GM04503 (cell line): ENCODE measurements at regions not wholly inside any gene's neighbourhood (a gene's known extent, or its start where the extent isn't known, plus 50 kb on each side); places are given as distances from the start of the nearest gene placed in this dataset.
A peak's percentile ranks its signal among the peaks of the same experiment; 100 is the strongest.
"Not testable (repeated sequence)": the region's sequence is repeated elsewhere in the genome, so short reads cannot be mapped to it uniquely, and the experiment has no call there.

Experiments used
- DNase-seq: peaks from one replicate; pipeline ENCODE4 v3.0.0-alpha.2; 2012; ENCODE audit warnings: low read depth

- no peak for DNase-seq
Measured at GRCh38 chr6:26267083-26267589, 97.9 kb upstream of the BTN3A2 start.

GRCh38 chr6:26268659-26269402 lies 96.2 kb upstream of the BTN3A2 start:
- DNase-seq: no peak

DNA sequence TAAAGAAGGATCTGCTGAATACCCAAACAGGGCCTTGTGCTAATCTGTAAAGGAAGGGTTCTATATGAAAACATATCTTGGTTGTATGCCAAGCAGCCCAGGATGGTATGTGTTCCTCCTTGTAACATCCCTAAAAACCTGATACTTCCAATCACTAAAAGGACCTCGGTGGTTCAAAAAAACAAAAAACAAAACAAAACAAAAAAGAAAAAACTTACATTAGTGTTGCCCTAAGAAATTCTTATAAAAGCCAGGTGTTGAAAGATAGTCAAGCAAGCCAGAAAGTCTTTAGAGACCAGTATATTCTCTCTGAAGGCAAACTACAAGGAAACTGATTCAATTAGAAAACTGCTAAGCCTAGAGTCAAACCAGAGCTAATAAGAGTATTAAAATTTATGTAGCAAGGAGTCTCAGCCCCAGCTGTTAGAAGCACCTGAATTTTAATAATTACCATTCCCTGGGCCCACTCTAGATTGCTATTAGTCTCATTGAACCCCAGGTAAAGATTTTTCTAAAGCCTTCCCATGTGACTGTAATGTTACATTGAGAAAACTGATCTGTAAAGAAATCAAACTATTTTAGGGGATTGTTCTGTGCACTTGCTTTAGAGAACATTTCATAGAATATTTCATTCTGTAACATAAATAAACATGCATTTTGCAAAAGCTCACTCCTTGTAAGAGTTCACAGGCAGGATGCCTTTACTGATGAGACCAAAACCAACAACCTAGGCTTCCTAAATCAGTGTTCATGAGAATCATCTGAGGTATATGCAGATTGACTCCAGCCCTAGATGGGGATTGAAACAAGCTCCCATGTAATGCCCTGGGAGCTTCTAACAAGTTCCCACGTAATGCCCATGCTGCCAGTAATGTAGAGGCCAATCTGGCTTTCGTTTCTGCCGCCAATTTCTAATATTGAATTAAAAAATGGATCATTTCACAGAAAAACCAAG lies 95.2 kb upstream of the BTN3A2 start:
- no peak for DNase-seq

DNA sequence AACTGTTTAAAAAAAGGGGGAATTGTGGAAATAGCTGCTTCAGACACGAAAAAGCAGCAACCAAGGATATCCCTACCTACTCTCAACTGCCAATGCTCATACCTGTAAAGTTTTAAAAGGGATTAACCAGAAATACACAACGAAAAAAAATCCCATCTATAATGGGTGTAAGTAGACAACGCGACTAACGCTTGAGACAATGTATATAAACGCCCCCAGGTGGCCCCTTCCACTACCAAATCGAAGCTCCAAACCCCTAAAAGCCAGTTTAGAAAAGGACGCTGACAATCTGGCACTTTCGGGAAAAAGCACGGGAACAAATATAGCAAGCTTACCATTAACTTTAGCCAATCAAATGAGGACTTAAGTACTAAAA lies 94.5 kb upstream of the BTN3A2 start:
- DNase-seq: no peak

DNA sequence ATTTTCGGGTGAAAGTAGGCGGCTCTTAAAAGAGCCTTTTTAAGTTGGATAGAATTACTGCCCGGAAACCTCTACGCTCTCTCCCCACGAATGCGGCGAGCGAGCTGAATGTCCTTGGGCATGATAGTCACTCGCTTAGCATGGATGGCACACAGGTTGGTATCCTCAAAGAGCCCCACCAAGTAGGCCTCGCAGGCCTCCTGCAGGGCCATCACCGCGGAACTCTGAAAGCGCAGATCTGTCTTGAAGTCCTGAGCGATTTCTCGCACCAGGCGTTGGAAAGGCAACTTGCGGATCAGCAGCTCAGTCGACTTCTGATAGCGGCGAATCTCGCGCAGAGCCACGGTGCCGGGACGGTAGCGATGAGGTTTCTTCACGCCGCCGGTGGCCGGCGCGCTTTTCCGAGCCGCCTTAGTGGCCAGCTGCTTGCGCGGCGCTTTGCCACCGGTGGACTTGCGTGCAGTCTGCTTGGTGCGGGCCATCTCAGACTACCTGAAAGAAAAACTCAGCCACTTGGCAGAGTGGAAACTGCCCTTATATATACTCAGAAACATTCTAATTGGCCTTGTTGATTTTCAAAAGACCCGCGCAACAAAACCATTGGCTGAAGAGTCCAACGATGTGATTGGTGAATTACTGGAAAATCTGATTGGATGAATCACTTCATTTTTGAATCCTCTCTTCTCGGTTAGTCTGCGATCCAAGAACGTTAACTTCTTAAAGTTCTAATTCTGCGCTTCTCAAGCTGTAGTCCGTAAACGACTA lies 93.9 kb upstream of the BTN3A2 start:
- peak; percentile 45 for DNase-seq

GRCh38 chr6:26271668-26272024 lies 93.4 kb upstream of the BTN3A2 start:
- no peak for DNase-seq

DNA sequence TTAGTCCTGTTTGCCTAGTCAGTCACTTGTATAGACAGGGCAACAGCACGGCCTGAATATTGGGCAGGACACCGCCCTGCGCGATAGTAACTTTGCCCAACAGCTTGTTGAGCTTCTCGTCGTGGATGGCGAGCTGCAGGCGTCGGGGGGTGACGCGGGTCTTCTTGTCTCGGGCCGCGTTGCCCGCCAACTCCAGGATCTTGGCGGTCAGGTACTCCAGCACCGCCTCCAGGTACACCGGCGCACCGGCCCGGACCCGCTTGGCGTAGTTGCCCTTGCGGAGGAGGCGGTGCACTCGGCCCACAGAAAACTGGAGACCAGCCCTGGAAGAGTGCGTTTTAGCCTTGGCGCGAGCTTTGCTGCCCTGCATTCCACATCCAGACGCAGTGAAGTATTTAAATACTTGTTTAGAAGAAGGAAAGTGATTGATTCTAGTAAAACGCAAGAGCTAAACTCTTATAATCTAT lies 92.8 kb upstream of the BTN3A2 start:
- no peak for DNase-seq

- DNase-seq: no peak
Measured at GRCh38 chr6:26273673-26274588, 91.1 kb upstream of the BTN3A2 start.

GRCh38 chr6:26275663-26276062 lies 89.3 kb upstream of the BTN3A2 start:
- DNase-seq: no peak

DNA sequence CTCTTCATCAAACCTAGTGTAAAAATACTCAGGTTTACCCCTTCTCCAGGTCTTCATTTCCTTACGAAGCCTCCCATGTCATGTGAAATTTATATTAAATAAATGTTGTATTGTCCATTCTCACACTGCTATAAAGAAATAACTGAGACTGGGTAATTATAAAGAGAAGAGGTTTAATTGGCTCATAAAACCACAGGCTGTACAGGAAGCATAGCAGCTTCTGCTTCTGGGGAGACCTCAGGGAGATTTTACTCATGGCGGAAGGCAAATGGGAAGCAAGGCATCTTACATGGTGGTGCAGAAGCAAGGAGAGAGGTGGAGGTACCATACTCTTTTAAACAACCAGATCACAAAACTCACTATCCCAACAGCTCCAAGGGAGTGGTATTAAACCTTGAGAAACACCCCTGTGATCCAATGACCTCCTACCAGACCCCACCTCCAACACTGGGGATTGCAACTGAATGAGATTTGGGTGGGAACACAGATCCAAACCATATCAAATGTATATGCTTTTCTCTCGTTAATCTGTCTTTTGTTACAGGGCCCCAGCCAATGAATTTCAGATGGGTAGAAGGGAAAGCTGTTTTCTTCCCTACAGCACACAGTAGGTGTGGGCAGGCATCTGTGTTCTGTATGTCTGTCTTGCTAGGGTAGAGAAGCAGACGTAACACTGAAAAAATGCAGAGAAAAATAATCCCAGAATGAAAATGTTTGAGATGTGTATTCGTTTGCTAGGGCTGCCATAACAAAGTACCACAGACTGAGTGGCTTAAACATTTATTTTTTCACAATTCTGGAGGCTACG lies 88.0 kb upstream of the BTN3A2 start:
- DNase-seq: no peak

DNA sequence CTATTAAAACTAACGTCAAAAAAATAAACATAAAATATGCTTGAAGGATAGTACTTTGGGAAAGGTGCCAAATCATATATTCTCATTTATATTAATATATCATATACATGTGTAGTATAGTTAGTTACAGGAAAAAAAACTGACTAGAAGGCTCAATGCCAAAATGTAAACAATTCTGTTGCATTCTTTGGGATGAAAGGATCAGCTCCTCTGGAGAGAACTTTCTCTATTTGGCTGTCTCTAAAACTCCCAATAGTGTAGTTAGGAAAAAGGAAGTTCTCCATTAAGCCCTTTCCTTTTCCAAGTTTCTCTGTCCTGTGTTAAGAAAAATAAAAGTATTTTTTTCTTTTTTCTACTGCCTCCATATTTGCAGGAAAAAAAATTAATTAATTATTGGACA lies 86.5 kb upstream of the BTN3A2 start:
- no peak for DNase-seq

DNA sequence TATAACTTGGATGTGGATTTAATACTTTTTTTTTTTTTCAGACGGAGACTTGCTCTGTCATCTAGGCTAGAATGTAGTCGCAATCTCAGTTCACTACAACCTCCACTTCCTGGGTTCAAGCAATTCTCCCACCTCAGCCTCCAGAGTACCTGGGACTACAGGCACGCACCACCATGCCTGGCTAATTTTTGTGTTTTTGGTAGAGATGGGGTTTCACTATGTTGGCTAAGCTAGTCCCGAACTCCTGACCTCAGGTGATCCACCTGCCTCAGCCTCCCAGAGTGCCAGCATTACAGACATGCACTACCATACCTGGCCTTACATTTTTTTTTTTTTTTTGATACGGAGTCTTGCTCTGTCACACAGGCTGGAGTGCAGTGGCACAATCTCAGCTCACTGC lies 85.6 kb upstream of the BTN3A2 start:
- DNase-seq: not testable (repeated sequence)

GRCh38 chr6:26280407-26280806 lies 84.6 kb upstream of the BTN3A2 start:
- no peak for DNase-seq

- no peak for DNase-seq
Measured at GRCh38 chr6:26284537-26285142, 80.4 kb upstream of the BTN3A2 start.

DNA sequence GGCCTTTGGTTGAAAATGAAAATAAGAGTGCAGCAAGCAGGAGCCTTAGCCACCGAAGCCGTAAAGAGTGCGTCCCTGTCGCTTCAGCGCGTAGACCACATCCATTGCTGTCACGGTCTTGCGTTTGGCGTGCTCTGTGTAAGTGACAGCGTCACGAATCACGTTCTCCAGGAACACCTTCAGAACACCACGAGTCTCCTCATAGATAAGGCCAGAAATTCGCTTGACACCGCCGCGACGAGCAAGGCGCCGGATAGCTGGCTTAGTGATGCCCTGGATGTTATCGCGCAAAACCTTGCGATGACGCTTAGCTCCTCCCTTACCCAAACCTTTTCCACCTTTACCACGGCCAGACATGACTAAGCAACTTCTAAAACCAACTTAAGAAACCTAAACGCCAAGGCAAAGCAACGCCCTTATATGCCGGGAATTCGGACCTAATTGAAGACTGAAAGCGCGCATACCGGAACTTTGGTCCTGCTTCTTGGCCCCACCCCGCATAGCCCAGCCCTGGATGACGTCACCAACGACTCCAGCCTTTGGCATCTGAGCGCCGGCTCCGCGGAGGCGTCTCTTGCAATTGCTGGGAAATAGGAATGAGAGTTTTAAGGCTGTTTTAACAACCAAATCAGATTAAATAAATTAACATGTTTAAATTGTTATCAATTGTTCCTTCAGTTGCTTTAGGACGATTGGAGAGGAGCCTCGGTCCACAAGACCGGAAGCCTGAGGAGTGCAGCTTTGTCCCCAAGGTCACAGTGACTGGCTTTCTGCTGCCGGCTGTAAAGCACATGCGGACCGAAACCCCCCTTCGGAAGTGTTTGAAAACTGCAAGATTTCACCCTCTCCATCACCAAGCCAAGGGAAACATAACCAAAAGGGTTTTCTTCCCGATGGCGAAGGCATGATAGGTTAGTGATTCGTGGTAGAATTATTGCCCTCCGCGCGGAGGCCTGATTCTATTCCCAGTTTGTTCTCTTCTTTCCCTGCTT lies 79.6 kb upstream of the BTN3A2 start:
- peak; percentile 93 for DNase-seq

DNA sequence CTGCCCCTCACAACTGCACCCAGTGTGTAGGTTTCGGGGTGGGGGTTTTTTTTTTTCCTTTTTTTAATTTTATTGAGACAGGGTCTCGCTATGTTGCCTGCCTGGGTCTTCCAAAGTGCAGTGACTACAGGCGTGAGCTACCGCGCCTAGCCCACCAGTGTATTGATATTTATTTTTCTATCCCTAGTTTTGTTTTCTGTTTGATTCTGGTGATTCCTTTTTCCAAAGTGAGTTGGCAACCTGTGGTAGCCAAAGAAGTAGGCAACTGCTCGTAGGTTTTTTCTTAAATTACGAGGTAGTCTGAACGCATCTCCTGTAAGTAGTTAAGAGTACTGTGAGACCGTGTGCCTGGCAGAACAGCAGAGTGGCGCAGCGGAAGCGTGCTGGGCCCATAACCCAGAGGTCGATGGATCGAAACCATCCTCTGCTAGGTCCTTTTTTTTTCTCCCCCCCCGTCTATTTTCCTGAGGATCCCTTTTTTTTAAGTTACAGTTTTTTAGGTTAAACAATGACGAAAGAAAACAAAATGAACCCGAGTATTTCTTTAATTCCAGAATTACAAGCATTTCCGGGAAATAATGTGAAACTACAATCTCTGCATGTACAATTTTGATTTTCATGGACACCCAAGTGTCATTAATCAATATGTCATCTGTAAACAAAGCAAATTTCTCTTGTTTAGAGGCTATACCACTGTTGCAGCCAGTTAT lies 78.7 kb upstream of the BTN3A2 start:
- DNase-seq: no peak

DNA sequence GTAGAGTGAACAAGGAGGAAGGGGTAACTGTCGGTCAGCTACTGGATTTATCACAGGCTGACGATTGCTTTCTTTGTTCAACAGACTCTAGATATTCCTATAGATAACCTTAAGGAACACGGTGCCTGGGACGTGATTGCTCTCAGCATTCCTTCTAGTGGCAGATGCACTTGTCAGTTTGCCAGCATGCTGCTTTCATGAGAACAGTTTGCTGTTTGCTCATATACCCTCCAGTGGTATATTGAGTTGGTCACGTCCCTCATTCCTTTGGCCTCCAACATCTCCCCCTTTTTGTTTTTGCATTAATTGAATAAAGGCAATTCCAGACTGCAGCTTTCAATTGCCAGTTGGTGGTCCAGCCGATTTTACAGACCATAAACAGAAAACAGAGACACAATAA lies 76.8 kb upstream of the BTN3A2 start:
- DNase-seq: no peak

- DNase-seq: no peak
Measured at GRCh38 chr6:26290941-26291340, 74.1 kb upstream of the BTN3A2 start.
